ENCODE measurements at regions not wholly inside any gene's neighbourhood (a gene's known extent, or its start where the extent isn't known, plus 50 kb on each side); places are given as distances from the start of the nearest gene placed in this dataset.

DNA sequence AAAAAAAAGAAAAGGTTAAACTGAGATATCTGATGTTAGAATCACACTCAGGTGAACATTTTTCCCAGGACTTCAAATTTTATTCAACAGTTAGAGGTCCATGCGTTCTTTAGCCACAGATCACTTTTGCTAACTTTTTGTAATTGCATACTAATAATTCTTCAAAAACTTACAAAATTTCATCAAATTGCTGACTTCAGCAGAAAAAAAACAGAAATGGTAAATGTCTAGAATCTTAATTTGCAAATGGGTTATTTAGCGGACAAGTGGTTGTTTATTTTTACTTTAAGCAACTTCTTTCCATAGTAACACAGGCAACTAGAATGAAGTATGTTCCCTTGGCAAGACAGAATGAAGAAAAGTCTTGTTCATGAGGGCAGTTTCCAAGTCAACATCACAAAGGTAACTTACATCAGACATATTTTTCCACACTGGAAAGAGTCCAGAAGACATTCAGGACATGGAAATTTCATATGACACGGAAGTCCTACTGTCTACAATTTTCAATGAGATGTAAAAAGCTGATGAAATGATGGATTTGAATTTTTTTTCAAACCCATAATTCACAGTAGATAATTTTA, 62.5 kb upstream of the SOX5 start:
- peaks cover 0 to 3% (median 0%) of the 10 kb centered on the region in 5 experiments for H3K9me3 ChIP-seq (ENCODE audit: control extremely low read depth in 1 of 5, control insufficient read depth in 4 of 5, insufficient read depth in 2 of 5, low read depth in 1 of 5, low read length in 4 of 5)
- POLR2A ChIA-PET = no interaction called here
- no peaks in the 10 kb centered on the region for H3K27me3 ChIP-seq (replicated peaks in 2 of 5; ENCODE audit: control insufficient read depth in 4 of 5, insufficient read depth in 5 of 5, low read length in 4 of 5)
- CTCF ChIA-PET = no interaction called here
- WGBS (ENCODE audit: insufficient coverage) = 100% methylated on average over 1 of the region's 3 CpGs
- H3K4me3 ChIP-seq (ENCODE audit: control insufficient read depth in 1 of 7, extremely low read depth in 1 of 7, insufficient read depth in 4 of 7, low read depth in 2 of 7, low read length in 6 of 7) = no peak overlapping the region
- DNase-seq = no peak
- H3K27ac ChIP-seq (ENCODE audit: insufficient read depth in 1 of 2, low read depth in 1 of 2, low read length in 2 of 2, poor library complexity in 1 of 2, severe bottlenecking in 2 of 2) = no peak overlapping the region
- no peaks in the 10 kb centered on the region for H3K4me1 ChIP-seq (ENCODE audit: control extremely low read depth in 1 of 4, control insufficient read depth in 4 of 4, insufficient read depth in 4 of 4, low read length in 3 of 4)
- H3K36me3 ChIP-seq (ENCODE audit: control insufficient read depth in 4 of 4, insufficient read depth in 4 of 4, low read length in 3 of 4) = no peaks in the 10 kb centered on the region

DNA sequence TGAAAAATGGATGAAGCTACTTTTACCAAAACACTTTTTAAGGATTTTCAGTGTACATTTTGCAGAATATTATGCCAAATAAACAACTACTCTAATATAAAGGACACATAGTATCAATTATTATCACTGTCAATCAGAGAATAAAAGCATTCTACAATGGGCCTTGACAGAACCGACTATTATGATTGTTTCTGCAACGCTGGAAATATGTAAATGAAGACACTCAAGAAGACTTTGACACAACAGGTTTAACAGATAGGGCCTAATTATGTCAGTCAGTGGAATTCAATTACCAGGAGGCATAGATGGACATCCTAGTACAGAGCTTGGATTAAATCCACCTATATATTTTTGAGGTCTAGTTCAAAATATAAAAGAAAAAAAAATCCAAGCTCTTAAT, 58.7 kb upstream of the SOX5 start:
- DNase-seq = no peak
- no CpG with 5 or more reads among the region's 2 CpGs for WGBS (ENCODE audit: insufficient coverage)
- POLR2A ChIA-PET = no interaction called here

More for the DNA sequence above, 58.7 kb upstream of the SOX5 start:
- H3K4me3 ChIP-seq (ENCODE audit: control insufficient read depth in 1 of 7, extremely low read depth in 1 of 7, insufficient read depth in 4 of 7, low read depth in 2 of 7, low read length in 6 of 7) = no peak overlapping the region
- no peaks in the 10 kb centered on the region for H3K36me3 ChIP-seq (ENCODE audit: control insufficient read depth in 4 of 4, insufficient read depth in 4 of 4, low read length in 3 of 4)
- H3K9me3 ChIP-seq (ENCODE audit: control extremely low read depth in 1 of 5, control insufficient read depth in 4 of 5, insufficient read depth in 2 of 5, low read depth in 1 of 5, low read length in 4 of 5) = no peaks in the 10 kb centered on the region
- H3K27ac ChIP-seq (ENCODE audit: insufficient read depth in 1 of 2, low read depth in 1 of 2, low read length in 2 of 2, poor library complexity in 1 of 2, severe bottlenecking in 2 of 2) = no peak overlapping the region
- no peaks in the 10 kb centered on the region for H3K4me1 ChIP-seq (ENCODE audit: control extremely low read depth in 1 of 4, control insufficient read depth in 4 of 4, insufficient read depth in 4 of 4, low read length in 3 of 4)
- no peaks in the 10 kb centered on the region for H3K27me3 ChIP-seq (replicated peaks in 2 of 5; ENCODE audit: control insufficient read depth in 4 of 5, insufficient read depth in 5 of 5, low read length in 4 of 5)
- CTCF ChIA-PET = no interaction called here
